T-cell (primary cell): ENCODE measurements at regions not wholly inside any gene's neighbourhood (a gene's known extent, or its start where the extent isn't known, plus 50 kb on each side); places are given as distances from the start of the nearest gene placed in this dataset.
A peak's percentile ranks its signal among the peaks of the same experiment; 100 is the strongest.

ENCODE experiments used
- ATAC-seq, 4 experiments: fragments of 200-7000 bp in 3 of 4; fragments of 150-1000 bp in 1 of 4; cut with Tn5 transposase; replicated peaks in 1 of 4; 1 replicate in 3 of 4; 2 replicates in 1 of 4; pipeline ENCODE4 v1.10.0; 2021; ENCODE audit warnings: moderate library complexity in 3 of 4, mild to moderate bottlenecking in 2 of 4, moderate number of reproducible peaks in 1 of 4
- CTCF ChIA-PET, 2 donors: fragments of 300-600 bp; sonication (Branson Sonifier 250); formaldehyde crosslinking; loops; one replicate each; lab custom pipeline; 2022; ENCODE audit warnings: antibody characterized with exemption in 2 of 2; lab: Charles Lee
- POLR2A ChIA-PET, 2 donors: fragments of 300-600 bp; sonication (Branson Sonifier 250); formaldehyde crosslinking; loops; one replicate each; lab custom pipeline; 2022; ENCODE audit warnings: antibody characterized with exemption in 2 of 2; lab: Charles Lee
- DNase-seq, 35 experiments: peaks; one replicate each; pipeline versions ENCODE4 v3.0.0 to v3.0.0-alpha.2; 2013 to 2023
- H3K27ac ChIP-seq: one replicate; pipeline ENCODE4 v1.5.1; 2013; ENCODE audit warnings: low read length
- H3K27me3 ChIP-seq, 2 experiments: replicated peaks in 1 of 2; 1 replicate in 1 of 2; 2 replicates in 1 of 2; pipeline versions ENCODE4 v1.6.1 to v1.7.0; 2013; ENCODE audit warnings: low read length in 1 of 2, mixed read lengths in 1 of 2; ENCODE audit not compliant: control insufficient read depth in 2 of 2, insufficient read depth in 2 of 2; ENCODE audit errors: extremely low read depth in 1 of 2
- H3K36me3 ChIP-seq, 2 donors: 1 replicate in 1 of 2; 2 replicates in 1 of 2; pipeline versions ENCODE4 v1.6.1 to v1.7.0; 2013; ENCODE audit warnings: low read length in 1 of 2; ENCODE audit not compliant: control insufficient read depth in 2 of 2, insufficient read depth in 1 of 2; ENCODE audit errors: extremely low read depth in 1 of 2
- H3K4me1 ChIP-seq, 2 experiments: 1 replicate in 1 of 2; 2 replicates in 1 of 2; pipeline versions ENCODE4 v1.6.1 to v1.7.0; 2013; ENCODE audit warnings: low read length in 2 of 2, mixed read lengths in 1 of 2; ENCODE audit not compliant: insufficient read depth in 2 of 2, control insufficient read depth in 1 of 2; ENCODE audit errors: extremely low read depth in 1 of 2
- H3K4me3 ChIP-seq, 2 donors: 1 replicate in 1 of 2; 2 replicates in 1 of 2; pipeline versions ENCODE4 v1.5.1 to v1.7.0; 2013; ENCODE audit warnings: mild to moderate bottlenecking in 2 of 2, low read length in 1 of 2, moderate library complexity in 1 of 2; ENCODE audit not compliant: control insufficient read depth in 1 of 2; ENCODE audit errors: extremely low read depth in 1 of 2
- H3K9me3 ChIP-seq: 2 replicates; pipeline ENCODE4 v1.7.0; 2013
- H3K27ac Mint-ChIP-seq, 2 donors: one replicate each; pipeline ENCODE4 v1.8.0; 2020 to 2021; ENCODE audit warnings: mild to moderate bottlenecking in 2 of 2, mixed read lengths in 2 of 2
- H3K27me3 Mint-ChIP-seq, 2 donors: one replicate each; pipeline ENCODE4 v1.8.0; 2021 to 2022; ENCODE audit warnings: mixed read lengths in 2 of 2
- H3K36me3 Mint-ChIP-seq: one replicate; pipeline ENCODE4 v1.8.0; 2021; ENCODE audit warnings: mixed read lengths
- H3K4me1 Mint-ChIP-seq, 3 donors: one replicate each; pipeline ENCODE4 v1.8.0; 2020 to 2022; ENCODE audit warnings: mixed read lengths in 3 of 3, mild to moderate bottlenecking in 1 of 3
- H3K4me3 Mint-ChIP-seq, 3 donors: one replicate each; pipeline ENCODE4 v1.8.0; 2020 to 2022; ENCODE audit warnings: mild to moderate bottlenecking in 3 of 3, mixed read lengths in 3 of 3, moderate library complexity in 3 of 3
- H3K9me3 Mint-ChIP-seq, 3 donors: one replicate each; pipeline ENCODE4 v1.8.0; 2020 to 2022; ENCODE audit warnings: mixed read lengths in 3 of 3
- WGBS: methylation state at CpG from one replicate; pipeline ENCODE4 v1.1.5; 2013; ENCODE audit warnings: missing lambda C conversion rate; ENCODE audit not compliant: insufficient coverage; 5-methylcytosine and 5-hydroxymethylcytosine counted together

DNA sequence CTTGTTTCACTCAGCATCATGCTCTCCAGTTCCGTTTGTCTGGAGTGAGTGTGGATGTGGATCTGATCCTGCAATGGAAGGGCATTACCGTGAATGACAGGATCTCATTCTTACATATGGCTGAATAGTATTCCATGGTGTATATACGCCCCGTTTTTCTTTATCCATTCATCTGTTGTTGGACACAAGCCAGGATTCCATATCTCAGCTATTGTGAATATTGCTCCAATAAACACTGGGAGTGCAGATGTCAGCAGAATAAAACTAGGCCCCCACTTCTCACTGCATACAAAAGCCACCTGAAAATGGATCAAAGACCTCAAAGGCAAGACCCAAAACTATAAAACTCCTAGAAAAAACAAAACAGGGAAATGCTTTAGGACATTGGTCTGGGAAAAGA lies 120.3 kb upstream of the TMPRSS2 start:
- H3K4me1 Mint-ChIP-seq, result no peaks in the 10 kb centered on the region
- Histone ChIP-seq H3K27me3 (peaks cover 0 to 32% of the 10 kb centered on the region in 2 experiments), H3K4me1 (no peaks in the 10 kb centered on the region), H3K27ac (no peak overlapping the region), H3K4me3 (no peak overlapping the region), H3K9me3 (no peaks in the 10 kb centered on the region), H3K36me3 (no peaks in the 10 kb centered on the region)
- DNase-seq (no peak), ATAC-seq (no peak)
- H3K4me3 Mint-ChIP-seq, result no peak overlapping the region
- ChIA-PET CTCF (no interaction called here), POLR2A (no interaction called here)
- no peaks in the 10 kb centered on the region for H3K36me3 Mint-ChIP-seq
- H3K27ac Mint-ChIP-seq, result no peak overlapping the region
- 80% methylated on average over 1 of the region's 4 CpGs for WGBS
- no peaks in the 10 kb centered on the region for H3K9me3 Mint-ChIP-seq
- peaks cover 22 to 34% of the 10 kb centered on the region in 2 donors for H3K27me3 Mint-ChIP-seq

DNA sequence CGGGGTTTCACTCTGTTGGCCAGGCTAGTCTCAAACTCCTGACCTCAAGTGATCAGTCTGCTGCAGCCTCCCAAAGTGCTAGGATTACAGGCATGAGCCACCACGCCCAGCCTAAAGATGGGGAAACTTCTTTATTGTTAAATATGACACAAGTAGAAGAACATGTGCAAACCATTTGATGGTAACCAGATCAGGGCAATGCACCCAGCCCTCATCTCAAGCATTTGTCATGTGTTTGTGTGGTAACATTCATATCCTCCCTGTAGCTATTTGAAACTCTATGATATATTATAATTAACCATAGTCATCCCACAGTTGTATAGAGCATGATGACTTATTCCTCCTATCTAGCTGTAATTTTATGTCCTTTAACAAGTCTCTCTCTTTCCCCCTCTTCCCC lies 119.5 kb upstream of the TMPRSS2 start:
- H3K4me3 ChIP-seq, result no peak overlapping the region
- Mint-ChIP-seq H3K4me3 (no peak overlapping the region), H3K27ac (no peak overlapping the region), H3K36me3 (no peaks in the 10 kb centered on the region), H3K4me1 (no peaks in the 10 kb centered on the region), H3K9me3 (no peaks in the 10 kb centered on the region), H3K27me3 (peaks cover 29 to 41% of the 10 kb centered on the region in 2 donors)
- no peaks in the 10 kb centered on the region for H3K9me3 ChIP-seq
- peaks cover 0 to 32% of the 10 kb centered on the region in 2 experiments for H3K27me3 ChIP-seq
- ChIA-PET POLR2A (no interaction called here), CTCF (no interaction called here)
- WGBS, result 100% methylated on average over 1 of the region's 2 CpGs
- DNase-seq (no peak), ATAC-seq (no peak)
- no peaks in the 10 kb centered on the region for H3K4me1 ChIP-seq
- no peak overlapping the region for H3K27ac ChIP-seq
- no peaks in the 10 kb centered on the region for H3K36me3 ChIP-seq

DNA sequence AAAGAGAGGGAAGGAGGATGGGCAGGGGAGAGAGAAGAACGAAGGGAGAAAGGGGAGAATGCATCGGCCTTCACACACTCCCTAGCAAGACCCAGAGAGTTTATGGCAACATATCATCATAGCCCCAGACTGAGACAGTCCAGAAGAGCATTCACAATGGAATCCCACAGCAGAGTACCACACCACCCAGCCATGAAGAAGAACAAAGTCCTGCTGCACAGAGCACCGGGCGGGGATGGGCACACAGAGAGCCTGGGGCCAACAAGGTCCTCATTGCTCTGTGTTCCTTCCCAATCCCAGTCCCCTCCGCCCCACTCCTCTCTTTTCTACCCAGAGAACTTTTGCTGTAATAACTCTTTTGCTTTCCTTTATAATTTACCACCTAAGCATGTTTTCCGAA lies 118.1 kb upstream of the TMPRSS2 start:
- Histone ChIP-seq H3K4me3 (no peak overlapping the region), H3K27me3 (peaks cover 0 to 40% of the 10 kb centered on the region in 2 experiments), H3K36me3 (no peaks in the 10 kb centered on the region), H3K9me3 (no peaks in the 10 kb centered on the region), H3K27ac (no peak overlapping the region), H3K4me1 (no peaks in the 10 kb centered on the region)
- no peaks in the 10 kb centered on the region for H3K4me1 Mint-ChIP-seq
- no peaks in the 10 kb centered on the region for H3K9me3 Mint-ChIP-seq
- ChIA-PET CTCF (no interaction called here), POLR2A (no interaction called here)
- peaks cover 34 to 52% of the 10 kb centered on the region in 2 donors for H3K27me3 Mint-ChIP-seq
- H3K27ac Mint-ChIP-seq, result peak overlapping the region in 1 of 2 donors; percentile 65
- WGBS, result 38% methylated on average over 3 of the region's 6 CpGs
- DNase-seq, result no peak
- no peak overlapping the region for H3K4me3 Mint-ChIP-seq
- no peak for ATAC-seq
- H3K36me3 Mint-ChIP-seq, result no peaks in the 10 kb centered on the region

DNA sequence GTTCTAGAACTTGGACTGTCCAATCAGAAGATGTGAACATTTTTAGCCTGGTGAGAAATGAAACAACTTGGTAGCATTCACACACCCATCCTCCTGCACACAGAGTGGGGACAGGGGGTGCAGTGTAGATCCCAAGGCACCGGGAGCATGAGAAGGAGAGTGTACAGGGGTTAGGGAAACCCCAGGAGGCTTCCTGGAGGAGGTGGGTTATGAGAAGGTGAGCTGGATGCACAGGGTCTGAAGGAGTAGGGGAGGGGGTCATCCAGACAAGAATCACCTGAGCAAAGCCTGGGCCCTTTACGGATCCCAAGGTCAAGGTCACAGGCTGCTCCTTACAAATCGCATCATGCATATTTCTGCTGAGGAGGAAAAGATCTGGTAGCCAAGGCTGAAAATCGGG lies 117.5 kb upstream of the TMPRSS2 start:
- Mint-ChIP-seq H3K27ac (no peak overlapping the region), H3K36me3 (no peaks in the 10 kb centered on the region), H3K9me3 (no peaks in the 10 kb centered on the region), H3K4me1 (no peaks in the 10 kb centered on the region), H3K4me3 (no peak overlapping the region), H3K27me3 (peaks cover 34 to 55% of the 10 kb centered on the region in 2 donors)
- no peak overlapping the region for H3K4me3 ChIP-seq
- ChIA-PET POLR2A (no interaction called here), CTCF (no interaction called here)
- DNase-seq, result no peak
- no peaks in the 10 kb centered on the region for H3K9me3 ChIP-seq
- peaks cover 0 to 44% of the 10 kb centered on the region in 2 experiments for H3K27me3 ChIP-seq
- ATAC-seq, result no peak
- no peaks in the 10 kb centered on the region for H3K4me1 ChIP-seq
- H3K27ac ChIP-seq, result no peak overlapping the region
- H3K36me3 ChIP-seq, result no peaks in the 10 kb centered on the region
- 86% methylated on average over 2 of the region's 4 CpGs for WGBS

DNA sequence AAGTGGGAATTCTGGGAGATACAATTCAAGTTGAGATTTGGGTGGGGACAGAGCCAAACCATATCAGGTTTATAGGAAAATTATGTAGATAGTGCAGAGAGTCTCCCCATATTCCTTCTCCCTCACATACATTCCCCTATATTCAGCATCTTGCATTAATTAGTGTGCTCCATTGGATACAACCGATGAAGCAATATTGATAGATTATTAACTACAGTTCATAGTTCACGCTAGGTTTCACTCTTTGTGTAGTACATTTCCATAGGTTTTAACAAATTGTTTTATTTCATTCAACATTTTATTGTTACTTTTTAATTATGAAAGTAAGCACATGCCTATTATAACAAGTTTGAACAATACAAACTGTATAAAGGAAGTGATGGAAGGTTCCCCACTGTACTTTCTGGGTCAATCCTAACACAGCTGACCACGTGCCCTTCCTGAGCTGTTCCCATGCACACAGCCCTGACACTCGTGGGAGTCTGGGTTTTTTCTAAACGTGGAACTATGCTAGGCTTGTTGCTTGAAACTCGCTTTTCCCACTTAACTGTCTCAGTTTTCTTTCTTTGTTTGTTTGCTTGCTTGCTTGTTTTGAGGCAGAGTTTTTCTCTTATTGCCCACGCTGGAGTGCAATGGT lies 116.8 kb upstream of the TMPRSS2 start:
- H3K9me3 Mint-ChIP-seq, result no peaks in the 10 kb centered on the region
- H3K27me3 Mint-ChIP-seq, result peaks cover 38 to 58% of the 10 kb centered on the region in 2 donors
- 60% methylated on average over 1 of the region's 7 CpGs for WGBS
- H3K4me3 Mint-ChIP-seq, result no peak overlapping the region
- no peak overlapping the region for H3K27ac Mint-ChIP-seq
- Histone ChIP-seq H3K36me3 (no peaks in the 10 kb centered on the region), H3K9me3 (no peaks in the 10 kb centered on the region), H3K27ac (no peak overlapping the region), H3K4me3 (no peak overlapping the region), H3K27me3 (peaks cover 0 to 48% of the 10 kb centered on the region in 2 experiments), H3K4me1 (no peaks in the 10 kb centered on the region)
- no peak for ATAC-seq
- H3K4me1 Mint-ChIP-seq, result no peaks in the 10 kb centered on the region
- CTCF ChIA-PET, result no interaction called here
- no peak for DNase-seq
- POLR2A ChIA-PET, result no interaction called here
- H3K36me3 Mint-ChIP-seq, result no peaks in the 10 kb centered on the region

DNA sequence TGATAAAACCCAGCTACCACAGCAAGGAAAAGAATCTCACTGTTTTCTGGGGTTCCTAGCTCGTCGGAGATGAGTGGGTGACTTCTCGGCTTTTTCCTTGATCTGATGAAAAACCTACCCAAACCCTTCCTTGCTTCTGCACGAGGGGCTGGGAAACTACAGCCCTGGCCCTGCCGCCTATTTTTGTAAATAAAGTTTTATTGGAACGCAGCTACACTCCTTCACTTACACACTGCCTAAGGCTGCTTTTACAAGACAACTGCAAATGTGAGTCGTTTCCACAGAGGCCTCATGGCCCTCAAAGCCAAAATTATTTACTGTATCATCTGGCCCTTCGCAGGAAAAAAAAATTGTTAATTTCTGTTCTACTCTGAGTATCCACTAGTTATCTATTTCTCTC lies 116.0 kb upstream of the TMPRSS2 start:
- Histone ChIP-seq H3K27ac (no peak overlapping the region), H3K9me3 (no peaks in the 10 kb centered on the region), H3K36me3 (no peaks in the 10 kb centered on the region), H3K4me1 (no peaks in the 10 kb centered on the region), H3K27me3 (peaks cover 0 to 48% of the 10 kb centered on the region in 2 experiments), H3K4me3 (no peak overlapping the region)
- ChIA-PET POLR2A (no interaction called here), CTCF (no interaction called here)
- DNase-seq (no peak), ATAC-seq (no peak)
- Mint-ChIP-seq H3K27me3 (peaks cover 46 to 67% of the 10 kb centered on the region in 2 donors), H3K27ac (no peak overlapping the region), H3K9me3 (no peaks in the 10 kb centered on the region), H3K36me3 (no peaks in the 10 kb centered on the region), H3K4me1 (no peaks in the 10 kb centered on the region), H3K4me3 (no peak overlapping the region)
- 72% methylated on average over 4 of the region's 8 CpGs for WGBS
